CD14-positive monocyte (primary cell): ENCODE measurements at regions not wholly inside any gene's neighbourhood (a gene's known extent, or its start where the extent isn't known, plus 50 kb on each side); places are given as distances from the start of the nearest gene placed in this dataset.

Experiments
- DNase-seq, 3 donors: peaks; one replicate each; pipeline ENCODE4 v3.0.0-alpha.2; 2011 to 2022
- H2AFZ ChIP-seq: 2 replicates; pipeline ENCODE4 v1.6.0; 2012; ENCODE audit warnings: mild to moderate bottlenecking, low read depth, low read length, inconsistent platforms; ENCODE audit not compliant: insufficient read depth, poor library complexity, severe bottlenecking
- H3K27ac ChIP-seq, 2 donors: 1 replicate in 1 of 2; 2 replicates in 1 of 2; pipeline ENCODE4 v1.5.1; 2012 to 2013; ENCODE audit warnings: low read length in 2 of 2, control low read depth in 1 of 2, inconsistent platforms in 1 of 2, low read depth in 1 of 2, mild to moderate bottlenecking in 1 of 2
- H3K27me3 ChIP-seq, 2 donors: one replicate each; pipeline versions ENCODE4 v1.6.0 to v1.6.1; 2011 to 2013; ENCODE audit warnings: low read length in 2 of 2; ENCODE audit not compliant: control insufficient read depth in 2 of 2, insufficient read depth in 2 of 2
- H3K36me3 ChIP-seq, 2 donors: replicated peaks in 1 of 2; 1 replicate in 1 of 2; 2 replicates in 1 of 2; pipeline versions ENCODE4 v1.5.1 to v1.6.1; 2012 to 2013; ENCODE audit warnings: low read length in 2 of 2, control low read depth in 1 of 2, inconsistent platforms in 1 of 2, mild to moderate bottlenecking in 1 of 2; ENCODE audit not compliant: insufficient read depth in 2 of 2, control insufficient read depth in 1 of 2
- H3K4me1 ChIP-seq, 2 donors: 1 replicate in 1 of 2; 2 replicates in 1 of 2; pipeline versions ENCODE4 v1.5.1 to v1.6.1; 2012 to 2013; ENCODE audit warnings: low read length in 2 of 2, control low read depth in 1 of 2, inconsistent platforms in 1 of 2, mild to moderate bottlenecking in 1 of 2, moderate library complexity in 1 of 2; ENCODE audit not compliant: insufficient read depth in 2 of 2, control insufficient read depth in 1 of 2
- H3K4me2 ChIP-seq: replicated peaks from 2 replicates; pipeline ENCODE3; 2012; ENCODE audit warnings: low read length, moderate library complexity, mild to moderate bottlenecking; ENCODE audit not compliant: poor library complexity, severe bottlenecking; ENCODE audit errors: extremely low read depth
- H3K4me3 ChIP-seq, 3 experiments: fragments of 200-600 bp in 1 of 3; sonication (generic) in 1 of 3; replicated peaks in 1 of 3; 1 replicate in 2 of 3; 2 replicates in 1 of 3; pipeline ENCODE4 v1.5.1; 2011 to 2013; ENCODE audit warnings: low read length in 3 of 3, mild to moderate bottlenecking in 3 of 3, control low read depth in 2 of 3, low read depth in 2 of 3, inconsistent platforms in 1 of 3, moderate library complexity in 1 of 3
- H3K79me2 ChIP-seq: 2 replicates; pipeline ENCODE4 v1.6.0; 2012; ENCODE audit warnings: mild to moderate bottlenecking, control low read depth, inconsistent platforms, low read length, moderate library complexity; ENCODE audit not compliant: insufficient read depth
- H3K9ac ChIP-seq: 2 replicates; pipeline ENCODE4 v1.6.0; 2017; ENCODE audit warnings: low read length, mild to moderate bottlenecking; ENCODE audit not compliant: insufficient read depth, poor library complexity, severe bottlenecking
- H3K9me3 ChIP-seq, 2 donors: replicated peaks in 1 of 2; 1 replicate in 1 of 2; 2 replicates in 1 of 2; pipeline versions ENCODE4 v1.5.1 to v1.6.1; 2012 to 2013; ENCODE audit warnings: low read length in 2 of 2, control low read depth in 1 of 2; ENCODE audit not compliant: control insufficient read depth in 1 of 2, insufficient read depth in 1 of 2
- H4K20me1 ChIP-seq: 2 replicates; pipeline ENCODE4 v1.6.0; 2012; ENCODE audit warnings: mild to moderate bottlenecking, low read length, control low read depth, moderate library complexity; ENCODE audit not compliant: insufficient read depth
- H3K27ac Mint-ChIP-seq, 7 donors: one replicate each; pipeline ENCODE4 v1.8.0; 2020; ENCODE audit warnings: mild to moderate bottlenecking in 7 of 7, mixed read lengths in 7 of 7, moderate library complexity in 6 of 7, inconsistent platforms in 2 of 7
- H3K27me3 Mint-ChIP-seq, 3 donors: one replicate each; pipeline ENCODE4 v1.8.0; 2021 to 2022; ENCODE audit warnings: low read depth in 3 of 3, mild to moderate bottlenecking in 3 of 3, mixed read lengths in 3 of 3, moderate library complexity in 3 of 3, inconsistent platforms in 1 of 3
- H3K36me3 Mint-ChIP-seq, 2 donors: one replicate each; pipeline ENCODE4 v1.8.0; 2020; ENCODE audit warnings: mixed read lengths in 2 of 2, inconsistent platforms in 1 of 2, mild to moderate bottlenecking in 1 of 2
- H3K4me1 Mint-ChIP-seq: one replicate; pipeline ENCODE4 v1.8.0; 2020; ENCODE audit warnings: mild to moderate bottlenecking, mixed read lengths
- H3K4me3 Mint-ChIP-seq, 2 donors: one replicate each; pipeline ENCODE4 v1.8.0; 2020; ENCODE audit warnings: mild to moderate bottlenecking in 2 of 2, mixed read lengths in 2 of 2, moderate library complexity in 1 of 2
- H3K9me3 Mint-ChIP-seq, 7 donors: one replicate each; pipeline ENCODE4 v1.8.0; 2020 to 2022; ENCODE audit warnings: mixed read lengths in 7 of 7, mild to moderate bottlenecking in 6 of 7, moderate library complexity in 6 of 7, inconsistent platforms in 2 of 7
- CTCF ChIP-seq: fragments of 200-600 bp; IDR thresholded peaks from one replicate; pipeline ENCODE4 v1.8.0; 2022; ENCODE audit warnings: antibody characterized with exemption, mild to moderate bottlenecking
- WGBS: methylation state at CpG from one replicate; pipeline ENCODE4 v1.1.5; 2013; ENCODE audit warnings: missing lambda C conversion rate; ENCODE audit not compliant: insufficient coverage; 5-methylcytosine and 5-hydroxymethylcytosine counted together
- intact Hi-C, 2 donors: fragments of 100-400 bp; cut with micrococcal nuclease; formaldehyde crosslinking; loops; one replicate each; pipeline versions ENCODE4 v1.15.0 to v1.15.1; 2023

- intact Hi-C loops, result no loop called here
- Histone ChIP-seq H2AFZ (no peak overlapping the region), H3K9ac (no peak overlapping the region), H3K4me3 (no peak overlapping the region), H3K4me1 (no peaks in the 10 kb centered on the region), H3K79me2 (no peaks in the 10 kb centered on the region), H4K20me1 (no peaks in the 10 kb centered on the region), H3K27me3 (no peaks in the 10 kb centered on the region), H3K4me2 (no peak overlapping the region), H3K27ac (no peak overlapping the region), H3K9me3 (peaks cover 0 to 3% of the 10 kb centered on the region in 2 donors), H3K36me3 (no peaks in the 10 kb centered on the region)
- Mint-ChIP-seq H3K27ac (no peak overlapping the region), H3K27me3 (peaks cover 0 to 2% (median 0%) of the 10 kb centered on the region in 3 donors), H3K9me3 (no peaks in the 10 kb centered on the region), H3K4me3 (no peak overlapping the region), H3K4me1 (no peaks in the 10 kb centered on the region), H3K36me3 (no peaks in the 10 kb centered on the region)
- no peak for TF ChIP-seq CTCF
- 76% methylated on average over 6 of the region's 12 CpGs for WGBS
- DNase-seq, result no peak
These were observed 591.0 kb downstream of the PTPRU start for GRCh38 chr1:29827237-29827750.

- Histone ChIP-seq H3K4me3 (no peak overlapping the region), H3K27me3 (no peaks in the 10 kb centered on the region), H2AFZ (no peak overlapping the region), H3K27ac (no peak overlapping the region), H3K9ac (no peak overlapping the region), H3K4me1 (no peaks in the 10 kb centered on the region), H3K36me3 (no peaks in the 10 kb centered on the region), H4K20me1 (no peaks in the 10 kb centered on the region), H3K79me2 (no peaks in the 10 kb centered on the region), H3K4me2 (no peak overlapping the region), H3K9me3 (peaks cover 0 to 3% of the 10 kb centered on the region in 2 donors)
- no peak for DNase-seq
- Mint-ChIP-seq H3K4me3 (no peak overlapping the region), H3K27me3 (peaks cover 0 to 2% (median 0%) of the 10 kb centered on the region in 3 donors), H3K27ac (no peak overlapping the region), H3K36me3 (no peaks in the 10 kb centered on the region), H3K9me3 (no peaks in the 10 kb centered on the region), H3K4me1 (no peaks in the 10 kb centered on the region)
- intact Hi-C loops, result no loop called here
- WGBS, result 94% methylated on average over 5 of the region's 5 CpGs
- TF ChIP-seq CTCF, result no peak
These were observed 590.3 kb downstream of the PTPRU start for GRCh38 chr1:29826646-29827045.
